ENCODE measurements at regions not wholly inside any gene's neighbourhood (a gene's known extent, or its start where the extent isn't known, plus 50 kb on each side); places are given as distances from the start of the nearest gene placed in this dataset.

GRCh38 chr12:67035121-67035520 is 234.0 kb upstream of the CAND1 start:
- intact Hi-C loops (cut with micrococcal nuclease), result no loop called here
- H3K4me3 ChIP-seq (ENCODE audit: low read length in 2 of 2), result no peak overlapping the region
- Mint-ChIP-seq H3K4me1 (no peaks in the 10 kb centered on the region), H3K36me3 (no peaks in the 10 kb centered on the region), H3K9me3 (no peaks in the 10 kb centered on the region), H3K27ac (no peak overlapping the region), H3K4me3 (no peak overlapping the region), H3K27me3 (peaks cover 3 to 4% of the 10 kb centered on the region in 2 donors)
- CTCF ChIA-PET (ENCODE audit: partially characterized antibody), result interaction anchor here (0.6 kb wide), 1 partner anchor 9 kb away, joined by 3 read pairs; no protein-coding TSS in a partner anchor
- no peak for DNase-seq
- no peaks in the 10 kb centered on the region for H3K36me3 ChIP-seq (ENCODE audit: insufficient read depth, low read length)
- POLR2A ChIA-PET (ENCODE audit: partially characterized antibody), result no interaction called here
- H3K27me3 ChIP-seq (ENCODE audit: insufficient read depth, low read length), result no peaks in the 10 kb centered on the region
- no peaks in the 10 kb centered on the region for H3K4me1 ChIP-seq (ENCODE audit: insufficient read depth, low read length)
- no peak overlapping the region for H3K27ac ChIP-seq (ENCODE audit: low read depth, low read length)
- no peaks in the 10 kb centered on the region for H3K9me3 ChIP-seq (ENCODE audit: control insufficient read depth in 1 of 2, low read length in 2 of 2)

- POLR2A ChIA-PET (ENCODE audit: partially characterized antibody), result no interaction called here
Measured at GRCh38 chr12:67038486-67038885, 230.7 kb upstream of the CAND1 start.

DNA sequence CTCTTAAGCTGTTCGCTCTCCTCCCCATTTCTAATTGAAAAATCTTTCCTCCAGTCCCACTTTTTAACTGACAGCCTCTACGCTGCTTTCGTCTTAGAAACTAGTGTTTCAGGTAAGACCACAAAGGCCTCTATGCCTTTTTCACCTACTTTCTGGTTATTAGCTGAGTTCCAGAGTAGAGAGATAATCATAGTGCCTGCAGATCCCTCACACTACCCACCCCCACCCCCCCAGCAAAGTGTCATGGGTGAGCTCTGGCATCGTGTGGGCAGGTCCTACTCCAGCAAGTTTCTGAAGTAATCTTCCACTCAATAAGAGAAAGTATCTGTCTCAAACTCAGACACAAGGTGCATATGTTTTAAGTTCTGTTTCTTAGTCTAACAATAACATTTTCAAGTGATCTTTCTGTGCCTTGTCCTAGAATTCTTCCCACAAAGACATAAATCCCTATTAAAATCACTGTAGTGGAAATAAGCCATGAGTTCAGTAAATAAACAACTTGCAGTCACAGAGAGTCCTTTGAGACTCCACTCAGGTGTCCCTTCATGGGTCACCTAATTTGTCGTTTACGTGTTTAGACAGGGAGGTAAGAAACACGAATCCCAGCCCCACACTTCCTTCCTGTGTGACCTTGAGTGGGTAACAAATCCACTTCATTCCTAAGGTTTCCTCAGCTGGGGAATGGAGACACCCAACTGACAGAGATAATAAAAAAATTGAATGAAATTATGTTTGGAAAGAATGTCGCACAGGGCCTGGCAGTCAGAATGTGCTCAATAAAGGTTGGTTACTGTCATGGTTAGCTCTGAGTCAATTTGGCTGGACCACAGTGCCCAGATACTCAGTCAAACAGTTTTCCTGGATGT is 228.9 kb upstream of the CAND1 start:
- H3K4me3 Mint-ChIP-seq, result no peak overlapping the region
- Histone ChIP-seq H3K9me3 (ENCODE audit: control insufficient read depth in 1 of 2, low read length in 2 of 2) (no peaks in the 10 kb centered on the region), H3K36me3 (ENCODE audit: insufficient read depth, low read length) (no peaks in the 10 kb centered on the region), H3K27ac (ENCODE audit: low read depth, low read length) (no peak overlapping the region), H3K27me3 (ENCODE audit: insufficient read depth, low read length) (no peaks in the 10 kb centered on the region), H3K4me1 (ENCODE audit: insufficient read depth, low read length) (no peaks in the 10 kb centered on the region), H3K4me3 (ENCODE audit: low read length in 2 of 2) (no peak overlapping the region)
- DNase-seq, result no peak
- peaks cover 7 to 8% of the 10 kb centered on the region in 2 donors for H3K27me3 Mint-ChIP-seq
- H3K27ac Mint-ChIP-seq, result no peak overlapping the region
- ChIA-PET POLR2A (ENCODE audit: partially characterized antibody) (no interaction called here), CTCF (ENCODE audit: partially characterized antibody) (interaction anchor here (1.2 kb wide), 1 partner anchor 9 kb away, joined by 3 read pairs; no protein-coding TSS in a partner anchor)
- no peaks in the 10 kb centered on the region for H3K36me3 Mint-ChIP-seq
- no peaks in the 10 kb centered on the region for H3K4me1 Mint-ChIP-seq
- no peaks in the 10 kb centered on the region for H3K9me3 Mint-ChIP-seq
- intact Hi-C loops (cut with micrococcal nuclease), result no loop called here

More at GRCh38 chr12:67038486-67038885, 230.7 kb upstream of the CAND1 start:
- Mint-ChIP-seq H3K9me3 (no peaks in the 10 kb centered on the region), H3K27ac (no peak overlapping the region), H3K4me1 (no peaks in the 10 kb centered on the region), H3K4me3 (no peak overlapping the region), H3K36me3 (no peaks in the 10 kb centered on the region), H3K27me3 (peaks cover 4% of the 10 kb centered on the region in 2 donors)
- no peak overlapping the region for H3K4me3 ChIP-seq (ENCODE audit: low read length in 2 of 2)
- no peaks in the 10 kb centered on the region for H3K4me1 ChIP-seq (ENCODE audit: insufficient read depth, low read length)
- no peaks in the 10 kb centered on the region for H3K9me3 ChIP-seq (ENCODE audit: control insufficient read depth in 1 of 2, low read length in 2 of 2)
- intact Hi-C loops (cut with micrococcal nuclease), result no loop called here
- H3K36me3 ChIP-seq (ENCODE audit: insufficient read depth, low read length), result no peaks in the 10 kb centered on the region
- CTCF ChIA-PET (ENCODE audit: partially characterized antibody), result interaction anchor here (1.4 kb wide), 1 partner anchor 13 kb away, joined by 3 read pairs; no protein-coding TSS in a partner anchor
- H3K27me3 ChIP-seq (ENCODE audit: insufficient read depth, low read length), result no peaks in the 10 kb centered on the region
- H3K27ac ChIP-seq (ENCODE audit: low read depth, low read length), result no peak overlapping the region
- DNase-seq, result no peak

DNA sequence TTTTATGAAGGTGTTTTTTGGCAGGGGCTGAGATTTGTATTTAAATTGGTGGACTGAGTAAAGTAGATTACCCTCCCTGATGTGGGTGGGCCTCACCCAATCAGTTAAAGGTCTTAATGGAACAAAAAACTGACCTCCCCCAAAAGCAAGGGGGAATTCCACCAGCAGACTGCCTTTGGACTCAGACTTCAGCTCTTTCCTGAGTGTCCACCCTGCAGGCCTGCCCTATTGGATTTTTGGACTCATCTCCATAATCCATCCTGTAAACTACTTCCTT is 228.4 kb upstream of the CAND1 start:
- intact Hi-C loops (cut with micrococcal nuclease), result no loop called here

GRCh38 chr12:67042697-67043131 is 226.4 kb upstream of the CAND1 start:
- Histone ChIP-seq H3K36me3 (ENCODE audit: insufficient read depth, low read length) (no peaks in the 10 kb centered on the region), H3K4me3 (ENCODE audit: low read length in 2 of 2) (no peak overlapping the region), H3K4me1 (ENCODE audit: insufficient read depth, low read length) (no peaks in the 10 kb centered on the region), H3K9me3 (ENCODE audit: control insufficient read depth in 1 of 2, low read length in 2 of 2) (no peaks in the 10 kb centered on the region), H3K27me3 (ENCODE audit: insufficient read depth, low read length) (no peaks in the 10 kb centered on the region), H3K27ac (ENCODE audit: low read depth, low read length) (no peak overlapping the region)
- Mint-ChIP-seq H3K36me3 (no peaks in the 10 kb centered on the region), H3K4me1 (no peaks in the 10 kb centered on the region), H3K27ac (no peak overlapping the region), H3K4me3 (no peak overlapping the region), H3K9me3 (no peaks in the 10 kb centered on the region), H3K27me3 (peaks cover 6 to 8% of the 10 kb centered on the region in 2 donors)
- DNase-seq, result no peak
- intact Hi-C loops (cut with micrococcal nuclease), result no loop called here
- ChIA-PET POLR2A (ENCODE audit: partially characterized antibody) (no interaction called here), CTCF (ENCODE audit: partially characterized antibody) (no interaction called here)

More for the DNA sequence above, 228.4 kb upstream of the CAND1 start:
- Histone ChIP-seq H3K27me3 (ENCODE audit: insufficient read depth, low read length) (no peaks in the 10 kb centered on the region), H3K4me3 (ENCODE audit: low read length in 2 of 2) (no peak overlapping the region), H3K4me1 (ENCODE audit: insufficient read depth, low read length) (no peaks in the 10 kb centered on the region), H3K36me3 (ENCODE audit: insufficient read depth, low read length) (no peaks in the 10 kb centered on the region), H3K27ac (ENCODE audit: low read depth, low read length) (no peak overlapping the region), H3K9me3 (ENCODE audit: control insufficient read depth in 1 of 2, low read length in 2 of 2) (no peaks in the 10 kb centered on the region)
- DNase-seq, result no peak
- Mint-ChIP-seq H3K4me3 (no peak overlapping the region), H3K27ac (no peak overlapping the region), H3K4me1 (no peaks in the 10 kb centered on the region), H3K27me3 (peaks cover 7 to 8% of the 10 kb centered on the region in 2 donors), H3K9me3 (no peaks in the 10 kb centered on the region), H3K36me3 (no peaks in the 10 kb centered on the region)
- ChIA-PET POLR2A (ENCODE audit: partially characterized antibody) (no interaction called here), CTCF (ENCODE audit: partially characterized antibody) (no interaction called here)

DNA sequence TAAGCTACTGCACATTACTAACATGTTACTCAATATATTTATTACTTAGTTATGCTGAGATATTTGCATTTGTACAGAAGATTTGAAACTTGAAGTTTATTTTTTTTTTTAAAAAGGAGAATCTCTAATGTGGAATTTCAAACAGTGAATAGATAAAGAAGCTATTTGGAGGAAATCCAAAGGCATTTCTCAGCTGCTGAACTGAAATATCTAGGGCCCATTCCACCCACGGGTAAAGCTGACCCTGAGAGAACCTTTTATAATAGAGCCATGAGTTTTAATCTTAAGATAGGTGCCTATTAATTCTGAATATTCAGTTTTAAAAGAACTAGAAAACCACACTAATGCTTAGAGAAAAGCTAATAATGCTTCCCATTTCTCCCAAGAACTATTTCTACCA is 225.4 kb upstream of the CAND1 start:
- CTCF ChIA-PET (ENCODE audit: partially characterized antibody), result interaction anchor here (0.9 kb wide), 1 partner anchor 9 kb away, joined by 3 read pairs; no protein-coding TSS in a partner anchor

GRCh38 chr12:67045650-67046049 is 223.5 kb upstream of the CAND1 start:
- Mint-ChIP-seq H3K27me3 (peaks cover 6 to 7% of the 10 kb centered on the region in 2 donors), H3K27ac (no peak overlapping the region), H3K4me1 (no peaks in the 10 kb centered on the region), H3K36me3 (no peaks in the 10 kb centered on the region), H3K9me3 (no peaks in the 10 kb centered on the region), H3K4me3 (no peak overlapping the region)
- Histone ChIP-seq H3K27ac (ENCODE audit: low read depth, low read length) (no peak overlapping the region), H3K4me1 (ENCODE audit: insufficient read depth, low read length) (no peaks in the 10 kb centered on the region), H3K36me3 (ENCODE audit: insufficient read depth, low read length) (no peaks in the 10 kb centered on the region), H3K4me3 (ENCODE audit: low read length in 2 of 2) (no peak overlapping the region), H3K27me3 (ENCODE audit: insufficient read depth, low read length) (no peaks in the 10 kb centered on the region), H3K9me3 (ENCODE audit: control insufficient read depth in 1 of 2, low read length in 2 of 2) (no peaks in the 10 kb centered on the region)
- DNase-seq, result no peak
- CTCF ChIA-PET (ENCODE audit: partially characterized antibody), result interaction anchor here (1.4 kb wide), 1 partner anchor 11 kb away, joined by 4 read pairs; no protein-coding TSS in a partner anchor
- intact Hi-C loops (cut with micrococcal nuclease), result no loop called here
- POLR2A ChIA-PET (ENCODE audit: partially characterized antibody), result no interaction called here

More for the DNA sequence above, 225.4 kb upstream of the CAND1 start:
- no peaks in the 10 kb centered on the region for H3K9me3 ChIP-seq (ENCODE audit: control insufficient read depth in 1 of 2, low read length in 2 of 2)
- intact Hi-C loops (cut with micrococcal nuclease), result no loop called here
- no peaks in the 10 kb centered on the region for H3K9me3 Mint-ChIP-seq
- no peak for DNase-seq
- H3K36me3 ChIP-seq (ENCODE audit: insufficient read depth, low read length), result no peaks in the 10 kb centered on the region
- H3K36me3 Mint-ChIP-seq, result no peaks in the 10 kb centered on the region
- no peak overlapping the region for H3K4me3 ChIP-seq (ENCODE audit: low read length in 2 of 2)
- H3K27ac Mint-ChIP-seq, result no peak overlapping the region
- H3K4me3 Mint-ChIP-seq, result no peak overlapping the region
- no peaks in the 10 kb centered on the region for H3K4me1 Mint-ChIP-seq
- peaks cover 6 to 7% of the 10 kb centered on the region in 2 donors for H3K27me3 Mint-ChIP-seq
- H3K4me1 ChIP-seq (ENCODE audit: insufficient read depth, low read length), result no peaks in the 10 kb centered on the region
- POLR2A ChIA-PET (ENCODE audit: partially characterized antibody), result no interaction called here
- no peaks in the 10 kb centered on the region for H3K27me3 ChIP-seq (ENCODE audit: insufficient read depth, low read length)
- H3K27ac ChIP-seq (ENCODE audit: low read depth, low read length), result no peak overlapping the region
